ENCODE measurements at regions not wholly inside any gene's neighbourhood (a gene's known extent, or its start where the extent isn't known, plus 50 kb on each side); places are given as distances from the start of the nearest gene placed in this dataset.

DNA sequence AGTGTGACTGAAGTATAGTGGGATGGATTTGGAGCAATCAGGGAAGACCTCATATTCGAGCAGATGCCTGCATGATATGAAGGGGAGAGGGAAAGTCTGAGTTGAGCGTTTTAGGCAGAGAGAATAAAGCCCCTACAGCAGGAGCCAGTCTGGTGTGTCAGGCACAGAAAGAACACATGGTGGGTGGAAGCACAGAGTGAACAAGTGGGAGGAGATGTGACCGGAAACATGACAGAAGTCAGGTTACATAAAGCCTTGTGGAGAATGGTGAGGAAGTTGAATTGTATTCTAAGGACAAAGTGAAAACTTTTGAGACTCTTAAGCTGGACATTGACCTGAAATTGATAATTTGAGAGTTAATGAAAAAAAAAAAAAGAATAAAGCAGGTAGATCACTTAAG lies 541.0 kb downstream of the PLOD2 start:
- no peaks in the 10 kb centered on the region for H3K27me3 Mint-ChIP-seq (ENCODE audit: unreplicated experiment)
- H3K4me3 Mint-ChIP-seq (ENCODE audit: low read depth, unreplicated experiment), result no peak overlapping the region
- CTCF ChIA-PET, result interaction anchor here (0.6 kb wide), 1 partner anchor 670 kb away, joined by 5 read pairs; no protein-coding TSS in a partner anchor
- H3K4me1 Mint-ChIP-seq (ENCODE audit: low read depth, unreplicated experiment), result no peaks in the 10 kb centered on the region
- BruUV-seq (replicated peaks), result no TSS peak
- intact Hi-C loops (cut with micrococcal nuclease; ENCODE audit: unreplicated experiment), result no loop called here
- no peak for DNase-seq
- no peaks in the 10 kb centered on the region for H3K36me3 Mint-ChIP-seq (ENCODE audit: insufficient read depth, unreplicated experiment)
- H3K9me3 Mint-ChIP-seq (ENCODE audit: low read depth, unreplicated experiment), result peaks cover 6% of the 10 kb centered on the region
- no peak overlapping the region for H3K27ac Mint-ChIP-seq (ENCODE audit: unreplicated experiment)
- TF ChIP-seq CTCF (IDR thresholded peaks at IDR 0.05; ENCODE audit: unreplicated experiment), result no peak

- no peak for DNase-seq
- H3K4me3 Mint-ChIP-seq (ENCODE audit: low read depth, unreplicated experiment), result no peak overlapping the region
- peaks cover 6% of the 10 kb centered on the region for H3K9me3 Mint-ChIP-seq (ENCODE audit: low read depth, unreplicated experiment)
- BruUV-seq (replicated peaks), result no TSS peak
- H3K27me3 Mint-ChIP-seq (ENCODE audit: unreplicated experiment), result no peaks in the 10 kb centered on the region
- H3K4me1 Mint-ChIP-seq (ENCODE audit: low read depth, unreplicated experiment), result no peaks in the 10 kb centered on the region
- no peaks in the 10 kb centered on the region for H3K36me3 Mint-ChIP-seq (ENCODE audit: insufficient read depth, unreplicated experiment)
- CTCF ChIA-PET, result interaction anchor here (0.6 kb wide), 1 partner anchor 669 kb away, joined by 5 read pairs; no protein-coding TSS in a partner anchor
- intact Hi-C loops (cut with micrococcal nuclease; ENCODE audit: unreplicated experiment), result no loop called here
- TF ChIP-seq CTCF (IDR thresholded peaks at IDR 0.05; ENCODE audit: unreplicated experiment), result no peak
- no peak overlapping the region for H3K27ac Mint-ChIP-seq (ENCODE audit: unreplicated experiment)
These were observed 540.5 kb downstream of the PLOD2 start for GRCh38 chr3:145620486-145620885.

- no peak overlapping the region for H3K27ac Mint-ChIP-seq (ENCODE audit: unreplicated experiment)
- intact Hi-C loops (cut with micrococcal nuclease; ENCODE audit: unreplicated experiment), result no loop called here
- TF ChIP-seq CTCF (IDR thresholded peaks at IDR 0.05; ENCODE audit: unreplicated experiment), result no peak
- no TSS peak for BruUV-seq (replicated peaks)
- no peaks in the 10 kb centered on the region for H3K36me3 Mint-ChIP-seq (ENCODE audit: insufficient read depth, unreplicated experiment)
- CTCF ChIA-PET, result interaction anchor here (0.5 kb wide), 1 partner anchor 1771 kb away, joined by 5 read pairs; no protein-coding TSS in a partner anchor
- no peak overlapping the region for H3K4me3 Mint-ChIP-seq (ENCODE audit: low read depth, unreplicated experiment)
- no peaks in the 10 kb centered on the region for H3K27me3 Mint-ChIP-seq (ENCODE audit: unreplicated experiment)
- no peaks in the 10 kb centered on the region for H3K9me3 Mint-ChIP-seq (ENCODE audit: low read depth, unreplicated experiment)
- no peaks in the 10 kb centered on the region for H3K4me1 Mint-ChIP-seq (ENCODE audit: low read depth, unreplicated experiment)
- DNase-seq, result no peak
These were observed 537.6 kb downstream of the PLOD2 start for GRCh38 chr3:145623349-145623748.

GRCh38 chr3:145628211-145628610 lies 532.8 kb downstream of the PLOD2 start:
- BruUV-seq (replicated peaks), result no TSS peak
- Mint-ChIP-seq H3K4me3 (ENCODE audit: low read depth, unreplicated experiment) (no peak overlapping the region), H3K36me3 (ENCODE audit: insufficient read depth, unreplicated experiment) (no peaks in the 10 kb centered on the region), H3K27ac (ENCODE audit: unreplicated experiment) (no peak overlapping the region), H3K27me3 (ENCODE audit: unreplicated experiment) (no peaks in the 10 kb centered on the region), H3K9me3 (ENCODE audit: low read depth, unreplicated experiment) (peaks cover 7% of the 10 kb centered on the region), H3K4me1 (ENCODE audit: low read depth, unreplicated experiment) (no peaks in the 10 kb centered on the region)
- CTCF ChIA-PET, result no interaction called here
- intact Hi-C loops (cut with micrococcal nuclease; ENCODE audit: unreplicated experiment), result no loop called here
- no peak for TF ChIP-seq CTCF (IDR thresholded peaks at IDR 0.05; ENCODE audit: unreplicated experiment)
- no peak for DNase-seq

Measured in Calu3 (cell line).